GM12891 (cell line): ENCODE measurements at regions not wholly inside any gene's neighbourhood (a gene's known extent, or its start where the extent isn't known, plus 50 kb on each side); places are given as distances from the start of the nearest gene placed in this dataset.

ENCODE experiments used
- PAX5 ChIP-seq: IDR thresholded peaks from 2 replicates; pipeline ENCODE4 v1.6.1; 2011; ENCODE audit warnings: low read length, moderate library complexity, mild to moderate bottlenecking; ENCODE audit not compliant: insufficient read depth, severe bottlenecking
- POLR2A ChIP-seq: IDR thresholded peaks from 2 replicates; pipeline ENCODE4 v1.6.1; 2011; ENCODE audit warnings: low read depth, low read length, control low read depth
- POLR2AphosphoS5 ChIP-seq: IDR thresholded peaks from 2 replicates; pipeline ENCODE4 v1.6.1; 2011; ENCODE audit warnings: low read depth, low read length, control low read depth
- SPI1 ChIP-seq: IDR thresholded peaks from 2 replicates; pipeline ENCODE4 v1.6.1; 2011; ENCODE audit warnings: low read depth, low read length, control low read depth

DNA sequence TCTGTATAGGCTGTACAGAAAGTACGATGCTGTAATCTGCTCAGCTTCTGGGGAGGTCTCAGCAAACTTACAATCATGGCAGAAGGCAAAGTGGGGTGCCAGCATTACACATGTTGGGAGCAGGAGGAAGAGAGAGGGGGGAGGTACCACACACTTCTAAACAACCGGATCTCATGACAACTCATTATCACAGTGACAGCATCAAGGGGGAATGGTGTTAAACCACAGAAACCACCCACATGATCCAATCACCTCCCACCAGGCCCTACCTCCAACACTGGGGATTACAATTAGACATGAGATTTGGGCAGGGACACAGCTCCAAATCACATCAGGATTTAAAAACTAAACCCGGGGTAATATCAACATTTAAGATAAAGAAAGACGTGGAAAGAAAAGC, 468.8 kb upstream of the AUTS2 start:
- no peak for TF ChIP-seq POLR2A
- no peak for TF ChIP-seq SPI1
- no peak for TF ChIP-seq POLR2AphosphoS5
- no peak for TF ChIP-seq PAX5
